ENCODE measurements at regions not wholly inside any gene's neighbourhood (a gene's known extent, or its start where the extent isn't known, plus 50 kb on each side); places are given as distances from the start of the nearest gene placed in this dataset.

DNA sequence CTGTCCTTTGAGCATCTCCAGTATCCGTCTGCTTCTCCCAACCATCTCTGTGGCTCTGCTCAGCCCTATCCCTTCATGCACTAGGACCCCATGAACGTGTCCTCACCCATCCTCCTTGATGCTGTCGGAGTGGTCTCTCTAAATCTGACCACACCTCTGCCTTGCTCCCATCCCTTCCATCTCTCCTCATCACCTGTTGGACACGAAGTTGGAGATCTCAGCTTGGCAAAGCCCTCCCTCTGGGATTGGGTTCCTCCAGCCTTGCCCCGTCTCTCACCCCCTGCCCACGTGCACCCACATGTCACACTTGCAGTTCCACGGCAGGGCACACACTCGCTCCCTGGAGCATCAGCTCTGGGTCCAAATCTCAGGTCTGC lies 135.7 kb downstream of the ACTL8 start:
- no peaks in the 10 kb centered on the region for H3F3A ChIP-seq (replicated peaks; ENCODE audit: insufficient read depth)
- H3K4me2 ChIP-seq, result no peak overlapping the region
- no peaks in the 10 kb centered on the region for H3K9me2 ChIP-seq
- no peak overlapping the region for H3K9ac ChIP-seq
- no peak overlapping the region for H3K27ac ChIP-seq (ENCODE audit: low read depth in 2 of 2, low read length in 1 of 2)
- H3K4me1 ChIP-seq (ENCODE audit: control insufficient read depth in 1 of 2, insufficient read depth in 2 of 2, low read depth in 1 of 2, low read length in 1 of 2), result peaks cover 0 to 14% of the 10 kb centered on the region in 2 experiments; a peak in 1 of 4 replicates
- POLR2A ChIA-PET, result no interaction called here
- H4K20me1 ChIP-seq (ENCODE audit: insufficient read depth), result no peaks in the 10 kb centered on the region
- no peaks in the 10 kb centered on the region for H3K9me3 ChIP-seq
- CTCF ChIA-PET, result interaction anchor here (0.8 to 2.7 kb wide), 5 partner anchors 11 to 685 kb away, joined by 3 to 7 read pairs (median 3); no protein-coding TSS in a partner anchor
- no peaks in the 10 kb centered on the region for H3K36me3 ChIP-seq (replicated peaks in 1 of 2; ENCODE audit: control insufficient read depth in 1 of 2, insufficient read depth in 2 of 2, low read length in 1 of 2)
- TF ChIP-seq MEF2A (IDR thresholded peaks at IDR 0.05; ENCODE audit: borderline replicate concordance, low read depth) (no peak), RFX5 (IDR thresholded peaks at IDR 0.05; ENCODE audit: low read length) (no peak), SMC3 (IDR thresholded peaks at IDR 0.05; ENCODE audit: low read depth, low read length) (no peak), CHD2 (IDR thresholded peaks at IDR 0.05; ENCODE audit: low read length, partially characterized antibody) (no peak), EP300 (IDR thresholded peaks at IDR 0.05; ENCODE audit: borderline replicate concordance in 1 of 2, low read depth in 1 of 2, low read length in 1 of 2) (no peak), TAF1 (IDR thresholded peaks at IDR 0.05; ENCODE audit: borderline replicate concordance, low read depth, low read length) (no peak), RCOR1 (IDR thresholded peaks at IDR 0.05; ENCODE audit: low read length) (no peak), MXI1 (IDR thresholded peaks at IDR 0.05; ENCODE audit: low read depth, low read length) (no peak)
- TF ChIP-seq, protein P1, sequence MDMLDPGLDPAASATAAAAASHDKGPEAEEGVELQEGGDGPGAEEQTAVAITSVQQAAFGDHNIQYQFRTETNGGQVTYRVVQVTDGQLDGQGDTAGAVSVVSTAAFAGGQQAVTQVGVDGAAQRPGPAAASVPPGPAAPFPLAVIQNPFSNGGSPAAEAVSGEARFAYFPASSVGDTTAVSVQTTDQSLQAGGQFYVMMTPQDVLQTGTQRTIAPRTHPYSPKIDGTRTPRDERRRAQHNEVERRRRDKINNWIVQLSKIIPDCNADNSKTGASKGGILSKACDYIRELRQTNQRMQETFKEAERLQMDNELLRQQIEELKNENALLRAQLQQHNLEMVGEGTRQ (IDR thresholded peaks at IDR 0.05; ENCODE audit: borderline replicate concordance, low read depth, low read length), result no peak
- TF ChIP-seq, protein P2, sequence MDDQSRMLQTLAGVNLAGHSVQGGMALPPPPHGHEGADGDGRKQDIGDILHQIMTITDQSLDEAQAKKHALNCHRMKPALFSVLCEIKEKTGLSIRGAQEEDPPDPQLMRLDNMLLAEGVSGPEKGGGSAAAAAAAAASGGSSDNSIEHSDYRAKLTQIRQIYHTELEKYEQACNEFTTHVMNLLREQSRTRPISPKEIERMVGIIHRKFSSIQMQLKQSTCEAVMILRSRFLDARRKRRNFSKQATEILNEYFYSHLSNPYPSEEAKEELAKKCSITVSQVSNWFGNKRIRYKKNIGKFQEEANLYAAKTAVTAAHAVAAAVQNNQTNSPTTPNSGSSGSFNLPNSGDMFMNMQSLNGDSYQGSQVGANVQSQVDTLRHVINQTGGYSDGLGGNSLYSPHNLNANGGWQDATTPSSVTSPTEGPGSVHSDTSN (IDR thresholded peaks at IDR 0.05), result no peak
- no peaks in the 10 kb centered on the region; the same call in 1 of the 2 replicates for H3K27me3 ChIP-seq (ENCODE audit: insufficient read depth)
- no peak overlapping the region for H3K4me3 ChIP-seq (ENCODE audit: low read depth in 2 of 2, low read length in 1 of 2)
- no peak overlapping the region for H2AFZ ChIP-seq (ENCODE audit: low read depth)
- no peak for DNase-seq
- whole genome bisulfite sequencing (ENCODE audit: low lambda C conversion rate), result 41% methylated on average over 6 of the region's 8 CpGs
- no peaks in the 10 kb centered on the region for H3K79me2 ChIP-seq (ENCODE audit: insufficient read depth)

DNA sequence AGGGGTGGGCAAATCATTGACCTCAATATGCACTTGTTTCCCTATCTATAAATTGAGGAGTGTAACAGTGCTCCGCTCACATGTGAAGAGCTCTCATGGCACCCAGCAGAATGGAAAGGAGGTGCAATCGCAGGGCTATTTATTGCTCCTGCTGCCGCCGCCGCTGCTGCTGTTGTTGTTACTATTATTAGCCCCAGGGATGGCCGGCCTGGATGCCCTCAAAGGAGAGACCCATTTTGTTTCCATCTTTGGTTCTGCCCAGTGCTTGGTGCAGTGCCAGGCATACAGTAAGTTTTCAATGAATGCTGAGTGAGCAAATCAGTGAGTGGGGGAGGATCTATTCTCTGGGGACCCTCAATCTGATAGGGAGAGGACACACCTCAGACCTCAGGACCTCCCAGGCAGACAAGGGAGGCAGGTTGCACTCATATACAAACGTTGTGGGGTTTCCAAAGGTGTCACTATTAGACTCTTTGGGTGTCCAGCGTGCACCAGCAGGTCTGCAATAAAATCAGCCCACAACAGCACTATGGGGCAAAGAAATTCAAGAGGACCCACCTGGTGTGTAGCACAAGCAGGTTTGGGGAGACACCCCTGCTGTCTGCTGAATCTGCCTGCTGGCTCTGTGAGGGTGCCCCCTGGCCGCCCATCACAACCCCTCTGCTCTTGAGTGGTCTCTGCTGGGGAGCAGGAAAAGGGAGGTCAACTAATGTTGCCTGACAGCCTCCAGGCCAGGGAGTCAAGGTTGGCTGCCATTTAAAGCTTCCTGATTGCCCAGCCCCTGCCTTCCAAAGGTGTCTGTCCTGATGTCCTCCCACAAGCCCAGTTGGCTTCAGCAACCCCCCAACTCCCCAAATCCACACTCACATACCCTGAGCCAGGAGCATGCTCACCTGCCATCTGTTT lies 136.3 kb downstream of the ACTL8 start:
- H3K27me3 ChIP-seq (ENCODE audit: insufficient read depth), result no peaks in the 10 kb centered on the region; the same call in 1 of the 2 replicates
- no peaks in the 10 kb centered on the region for H4K20me1 ChIP-seq (ENCODE audit: insufficient read depth)
- H3K27ac ChIP-seq (ENCODE audit: low read depth in 2 of 2, low read length in 1 of 2), result no peak overlapping the region
- WGBS (ENCODE audit: low lambda C conversion rate), result 71% methylated on average over 8 of the region's 9 CpGs
- H3K9ac ChIP-seq, result no peak overlapping the region
- POLR2A ChIA-PET, result no interaction called here
- no peaks in the 10 kb centered on the region for H3K36me3 ChIP-seq (replicated peaks in 1 of 2; ENCODE audit: control insufficient read depth in 1 of 2, insufficient read depth in 2 of 2, low read length in 1 of 2)
- H3K9me3 ChIP-seq, result no peaks in the 10 kb centered on the region
- CTCF ChIA-PET, result interaction anchor here (0.6 to 2.7 kb wide), 6 partner anchors 27 to 705 kb away, joined by 3 to 7 read pairs (median 3); no protein-coding TSS in a partner anchor
- no peak overlapping the region for H2AFZ ChIP-seq (ENCODE audit: low read depth)
- H3K9me2 ChIP-seq, result no peaks in the 10 kb centered on the region
- H3K4me1 ChIP-seq (ENCODE audit: control insufficient read depth in 1 of 2, insufficient read depth in 2 of 2, low read depth in 1 of 2, low read length in 1 of 2), result peaks cover 0 to 14% of the 10 kb centered on the region in 2 experiments; a peak in 1 of 4 replicates
- H3K79me2 ChIP-seq (ENCODE audit: insufficient read depth), result no peaks in the 10 kb centered on the region
- DNase-seq, result no peak
- TF ChIP-seq RXRA (IDR thresholded peaks at IDR 0.05; ENCODE audit: borderline replicate concordance, low read depth) (no peak), POLR2AphosphoS5 (IDR thresholded peaks at IDR 0.05; ENCODE audit: low read depth, low read length) (no peak), TCF12 (IDR thresholded peaks at IDR 0.05) (no peak), NRF1 (IDR thresholded peaks at IDR 0.05; ENCODE audit: low read depth, low read length) (no peak), RCOR1 (IDR thresholded peaks at IDR 0.05; ENCODE audit: low read length) (no peak), TEAD4 (IDR thresholded peaks at IDR 0.05; ENCODE audit: borderline replicate concordance, insufficient read depth) (no peak), NFIC (IDR thresholded peaks at IDR 0.05; ENCODE audit: borderline replicate concordance) (no peak), SMC3 (IDR thresholded peaks at IDR 0.05; ENCODE audit: low read depth, low read length) (no peak), ELF1 (IDR thresholded peaks at IDR 0.05) (no peak), FOSL2 (IDR thresholded peaks at IDR 0.05; ENCODE audit: borderline replicate concordance, low read depth) (no peak), MEF2A (IDR thresholded peaks at IDR 0.05; ENCODE audit: borderline replicate concordance, low read depth) (no peak)
- TF ChIP-seq, protein P3, sequence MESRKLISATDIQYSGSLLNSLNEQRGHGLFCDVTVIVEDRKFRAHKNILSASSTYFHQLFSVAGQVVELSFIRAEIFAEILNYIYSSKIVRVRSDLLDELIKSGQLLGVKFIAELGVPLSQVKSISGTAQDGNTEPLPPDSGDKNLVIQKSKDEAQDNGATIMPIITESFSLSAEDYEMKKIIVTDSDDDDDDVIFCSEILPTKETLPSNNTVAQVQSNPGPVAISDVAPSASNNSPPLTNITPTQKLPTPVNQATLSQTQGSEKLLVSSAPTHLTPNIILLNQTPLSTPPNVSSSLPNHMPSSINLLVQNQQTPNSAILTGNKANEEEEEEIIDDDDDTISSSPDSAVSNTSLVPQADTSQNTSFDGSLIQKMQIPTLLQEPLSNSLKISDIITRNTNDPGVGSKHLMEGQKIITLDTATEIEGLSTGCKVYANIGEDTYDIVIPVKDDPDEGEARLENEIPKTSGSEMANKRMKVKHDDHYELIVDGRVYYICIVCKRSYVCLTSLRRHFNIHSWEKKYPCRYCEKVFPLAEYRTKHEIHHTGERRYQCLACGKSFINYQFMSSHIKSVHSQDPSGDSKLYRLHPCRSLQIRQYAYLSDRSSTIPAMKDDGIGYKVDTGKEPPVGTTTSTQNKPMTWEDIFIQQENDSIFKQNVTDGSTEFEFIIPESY (IDR thresholded peaks at IDR 0.05; ENCODE audit: borderline replicate concordance, low read depth), result no peak
- TF ChIP-seq, protein P4, sequence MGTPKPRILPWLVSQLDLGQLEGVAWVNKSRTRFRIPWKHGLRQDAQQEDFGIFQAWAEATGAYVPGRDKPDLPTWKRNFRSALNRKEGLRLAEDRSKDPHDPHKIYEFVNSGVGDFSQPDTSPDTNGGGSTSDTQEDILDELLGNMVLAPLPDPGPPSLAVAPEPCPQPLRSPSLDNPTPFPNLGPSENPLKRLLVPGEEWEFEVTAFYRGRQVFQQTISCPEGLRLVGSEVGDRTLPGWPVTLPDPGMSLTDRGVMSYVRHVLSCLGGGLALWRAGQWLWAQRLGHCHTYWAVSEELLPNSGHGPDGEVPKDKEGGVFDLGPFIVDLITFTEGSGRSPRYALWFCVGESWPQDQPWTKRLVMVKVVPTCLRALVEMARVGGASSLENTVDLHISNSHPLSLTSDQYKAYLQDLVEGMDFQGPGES (IDR thresholded peaks at IDR 0.05; ENCODE audit: low read depth, low read length), result no peak
- TF ChIP-seq, protein P5, sequence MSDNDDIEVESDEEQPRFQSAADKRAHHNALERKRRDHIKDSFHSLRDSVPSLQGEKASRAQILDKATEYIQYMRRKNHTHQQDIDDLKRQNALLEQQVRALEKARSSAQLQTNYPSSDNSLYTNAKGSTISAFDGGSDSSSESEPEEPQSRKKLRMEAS (IDR thresholded peaks at IDR 0.05; ENCODE audit: low read depth), result no peak
- H3K4me3 ChIP-seq (ENCODE audit: low read depth in 2 of 2, low read length in 1 of 2), result no peak overlapping the region
- H3F3A ChIP-seq (replicated peaks; ENCODE audit: insufficient read depth), result no peaks in the 10 kb centered on the region
- no peak overlapping the region for H3K4me2 ChIP-seq
